ENCODE measurements at regions not wholly inside any gene's neighbourhood (a gene's known extent, or its start where the extent isn't known, plus 50 kb on each side); places are given as distances from the start of the nearest gene placed in this dataset.

DNA sequence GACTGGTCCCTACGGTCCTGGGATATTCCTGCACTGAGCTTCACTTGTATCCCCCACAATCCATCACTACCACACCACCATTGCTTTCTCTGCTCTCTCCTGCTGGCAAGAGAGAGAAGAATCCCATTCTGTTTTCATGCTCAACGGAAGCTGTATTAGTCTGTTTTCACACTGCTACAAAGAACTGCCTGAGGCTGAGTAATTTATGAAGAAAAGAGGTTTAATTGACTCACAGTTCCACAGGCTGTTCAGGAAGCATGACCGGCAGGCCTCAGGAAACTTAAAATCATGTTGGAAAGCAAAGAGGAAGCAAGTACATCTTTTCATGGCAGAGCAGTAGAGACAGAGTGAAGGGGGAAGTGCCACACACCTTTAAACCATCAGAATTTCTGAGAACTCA, 260.4 kb upstream of the LYZL1 start:
- WGBS, result 59% methylated on average over 3 of the region's 3 CpGs
- Histone ChIP-seq H3K4me3 (no peak overlapping the region), H3K36me3 (no peaks in the 10 kb centered on the region), H3K9me3 (no peaks in the 10 kb centered on the region), H3K4me1 (no peaks in the 10 kb centered on the region), H3K27me3 (no peaks in the 10 kb centered on the region), H3K27ac (no peak overlapping the region)
- no peak for TF ChIP-seq EP300 (IDR thresholded peaks at IDR 0.05)
- no peak for TF ChIP-seq POLR2AphosphoS5 (IDR thresholded peaks at IDR 0.05)
- TF ChIP-seq POLR2A (IDR thresholded peaks at IDR 0.05), result no peak
- no peak for TF ChIP-seq CTCF (IDR thresholded peaks at IDR 0.05)
- DNase-seq (ENCODE audit: low spot score in 2 of 2), result no peak

DNA sequence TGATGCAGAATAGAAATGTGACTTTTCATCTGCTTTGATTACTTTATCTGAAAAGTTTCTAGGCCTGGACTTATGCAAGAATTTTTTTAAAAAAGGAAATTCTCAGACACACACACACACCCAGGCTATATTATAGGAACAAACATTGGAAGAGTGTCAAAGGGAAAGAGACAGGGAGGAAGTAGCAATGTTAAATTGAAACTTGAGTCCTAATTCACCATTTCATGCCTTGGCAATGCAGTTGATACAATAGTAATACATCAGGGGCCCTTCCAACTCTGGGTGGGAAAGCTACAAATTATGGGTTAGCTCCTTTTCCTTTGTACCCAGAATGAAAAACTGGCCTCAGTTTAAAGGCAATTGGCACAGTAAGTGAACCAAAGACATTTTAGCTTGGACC, 258.0 kb upstream of the LYZL1 start:
- no peak for DNase-seq (ENCODE audit: low spot score in 2 of 2)
- no peak overlapping the region for H3K27ac ChIP-seq
- no peaks in the 10 kb centered on the region for H3K27me3 ChIP-seq
- H3K4me1 ChIP-seq, result no peaks in the 10 kb centered on the region
- no peak overlapping the region for H3K4me3 ChIP-seq
- TF ChIP-seq EP300 (IDR thresholded peaks at IDR 0.05) (no peak), POLR2AphosphoS5 (IDR thresholded peaks at IDR 0.05) (no peak), POLR2A (IDR thresholded peaks at IDR 0.05) (no peak), CTCF (IDR thresholded peaks at IDR 0.05) (no peak)
- H3K36me3 ChIP-seq, result no peaks in the 10 kb centered on the region
- H3K9me3 ChIP-seq, result no peaks in the 10 kb centered on the region

- Histone ChIP-seq H3K9me3 (no peaks in the 10 kb centered on the region), H3K27me3 (no peaks in the 10 kb centered on the region), H3K4me1 (no peaks in the 10 kb centered on the region), H3K27ac (no peak overlapping the region), H3K4me3 (no peak overlapping the region), H3K36me3 (no peaks in the 10 kb centered on the region)
- no peak for DNase-seq (ENCODE audit: low spot score in 2 of 2)
- 66% methylated on average over 3 of the region's 3 CpGs for WGBS
- TF ChIP-seq POLR2A (IDR thresholded peaks at IDR 0.05), result no peak
- TF ChIP-seq CTCF (IDR thresholded peaks at IDR 0.05), result no peak
- TF ChIP-seq POLR2AphosphoS5 (IDR thresholded peaks at IDR 0.05), result no peak
- TF ChIP-seq EP300 (IDR thresholded peaks at IDR 0.05), result no peak
Measured at GRCh38 chr10:29032169-29032568, 256.7 kb upstream of the LYZL1 start.

- DNase-seq (ENCODE audit: low spot score in 2 of 2), result no peak
- Histone ChIP-seq H3K9me3 (no peaks in the 10 kb centered on the region), H3K4me3 (no peak overlapping the region), H3K27ac (no peak overlapping the region), H3K4me1 (no peaks in the 10 kb centered on the region), H3K27me3 (no peaks in the 10 kb centered on the region), H3K36me3 (no peaks in the 10 kb centered on the region)
- no peak for TF ChIP-seq POLR2A (IDR thresholded peaks at IDR 0.05)
- no peak for TF ChIP-seq CTCF (IDR thresholded peaks at IDR 0.05)
- TF ChIP-seq EP300 (IDR thresholded peaks at IDR 0.05), result no peak
- TF ChIP-seq POLR2AphosphoS5 (IDR thresholded peaks at IDR 0.05), result no peak
- WGBS, result 79% methylated on average over 6 of the region's 6 CpGs
Measured at GRCh38 chr10:29033311-29033940, 255.4 kb upstream of the LYZL1 start.

GRCh38 chr10:29034592-29034991, 254.3 kb upstream of the LYZL1 start:
- TF ChIP-seq EP300 (IDR thresholded peaks at IDR 0.05), result no peak
- no peak for TF ChIP-seq POLR2A (IDR thresholded peaks at IDR 0.05)
- no peak for TF ChIP-seq CTCF (IDR thresholded peaks at IDR 0.05)
- TF ChIP-seq POLR2AphosphoS5 (IDR thresholded peaks at IDR 0.05), result no peak
- Histone ChIP-seq H3K9me3 (no peaks in the 10 kb centered on the region), H3K27ac (no peak overlapping the region), H3K36me3 (no peaks in the 10 kb centered on the region), H3K27me3 (no peaks in the 10 kb centered on the region), H3K4me3 (no peak overlapping the region), H3K4me1 (no peaks in the 10 kb centered on the region)
- 54% methylated on average over 5 of the region's 5 CpGs for WGBS
- DNase-seq (ENCODE audit: low spot score in 2 of 2), result no peak
